ENCODE measurements at regions not wholly inside any gene's neighbourhood (a gene's known extent, or its start where the extent isn't known, plus 50 kb on each side); places are given as distances from the start of the nearest gene placed in this dataset.

GRCh38 chr6:1230281-1230680 lies 81.6 kb upstream of the FOXQ1 start (continued):
- TF ChIP-seq, protein P1, sequence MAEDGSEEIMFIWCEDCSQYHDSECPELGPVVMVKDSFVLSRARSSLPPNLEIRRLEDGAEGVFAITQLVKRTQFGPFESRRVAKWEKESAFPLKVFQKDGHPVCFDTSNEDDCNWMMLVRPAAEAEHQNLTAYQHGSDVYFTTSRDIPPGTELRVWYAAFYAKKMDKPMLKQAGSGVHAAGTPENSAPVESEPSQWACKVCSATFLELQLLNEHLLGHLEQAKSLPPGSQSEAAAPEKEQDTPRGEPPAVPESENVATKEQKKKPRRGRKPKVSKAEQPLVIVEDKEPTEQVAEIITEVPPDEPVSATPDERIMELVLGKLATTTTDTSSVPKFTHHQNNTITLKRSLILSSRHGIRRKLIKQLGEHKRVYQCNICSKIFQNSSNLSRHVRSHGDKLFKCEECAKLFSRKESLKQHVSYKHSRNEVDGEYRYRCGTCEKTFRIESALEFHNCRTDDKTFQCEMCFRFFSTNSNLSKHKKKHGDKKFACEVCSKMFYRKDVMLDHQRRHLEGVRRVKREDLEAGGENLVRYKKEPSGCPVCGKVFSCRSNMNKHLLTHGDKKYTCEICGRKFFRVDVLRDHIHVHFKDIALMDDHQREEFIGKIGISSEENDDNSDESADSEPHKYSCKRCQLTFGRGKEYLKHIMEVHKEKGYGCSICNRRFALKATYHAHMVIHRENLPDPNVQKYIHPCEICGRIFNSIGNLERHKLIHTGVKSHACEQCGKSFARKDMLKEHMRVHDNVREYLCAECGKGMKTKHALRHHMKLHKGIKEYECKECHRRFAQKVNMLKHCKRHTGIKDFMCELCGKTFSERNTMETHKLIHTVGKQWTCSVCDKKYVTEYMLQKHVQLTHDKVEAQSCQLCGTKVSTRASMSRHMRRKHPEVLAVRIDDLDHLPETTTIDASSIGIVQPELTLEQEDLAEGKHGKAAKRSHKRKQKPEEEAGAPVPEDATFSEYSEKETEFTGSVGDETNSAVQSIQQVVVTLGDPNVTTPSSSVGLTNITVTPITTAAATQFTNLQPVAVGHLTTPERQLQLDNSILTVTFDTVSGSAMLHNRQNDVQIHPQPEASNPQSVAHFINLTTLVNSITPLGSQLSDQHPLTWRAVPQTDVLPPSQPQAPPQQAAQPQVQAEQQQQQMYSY (CRISPR knock-in tag; IDR thresholded peaks at IDR 0.05), result no peak
- no peak for TF ChIP-seq ZSCAN29 (IDR thresholded peaks at IDR 0.05)

DNA sequence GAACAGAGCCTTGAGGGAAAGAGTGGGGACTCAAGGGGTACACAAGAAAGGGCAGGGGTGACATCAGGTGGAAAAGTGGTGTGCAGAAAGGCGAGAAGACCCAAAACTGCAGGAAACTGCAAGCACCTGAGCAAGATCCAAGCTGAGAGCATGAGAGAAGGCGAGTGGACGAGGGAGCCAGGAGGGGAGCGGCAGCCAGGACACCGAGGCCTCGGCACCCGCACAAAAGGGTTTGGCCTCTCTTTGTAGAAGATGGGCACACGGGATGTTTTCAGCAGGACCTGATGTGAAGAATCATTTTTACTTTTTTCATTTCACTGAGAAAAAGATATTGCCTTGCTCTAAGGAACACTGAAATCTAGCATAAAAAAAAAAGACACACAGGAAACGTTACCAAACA lies 82.1 kb upstream of the FOXQ1 start:
- POLR2A ChIA-PET, result no interaction called here
- H3K9me3 ChIP-seq (replicated peaks; ENCODE audit: control insufficient read depth, insufficient read depth, low read length), result no peaks in the 10 kb centered on the region
- H3K27me3 ChIP-seq (replicated peaks in 1 of 2; ENCODE audit: control insufficient read depth in 2 of 2, insufficient read depth in 2 of 2, low read length in 1 of 2), result peaks cover 0 to 3% of the 10 kb centered on the region in 2 experiments; a peak in 3 of 4 replicates
- no peak overlapping the region for H3K4me3 ChIP-seq
- in situ Hi-C loops (cut with MboI) (no loop called here), intact Hi-C loops (cut with micrococcal nuclease; ENCODE audit: unreplicated experiment) (no loop called here)
- H3K4me1 ChIP-seq (ENCODE audit: control insufficient read depth, insufficient read depth, low read length), result no peaks in the 10 kb centered on the region
- DNase-seq (ENCODE audit: low read depth, low spot score), result no peak
- no peak overlapping the region for H3K9ac ChIP-seq (ENCODE audit: control insufficient read depth, insufficient read depth, low read length)
- WGBS (ENCODE audit: insufficient coverage, insufficient replicate concordance, low lambda C conversion rate, missing lambda C conversion rate), result 47% methylated on average over 9 of the region's 9 CpGs
- no TSS peak for BruUV-seq (replicated peaks)
- no peak overlapping the region for H3K4me2 ChIP-seq (ENCODE audit: control insufficient read depth, insufficient read depth)
- no peak for TF ChIP-seq FOXM1 (IDR thresholded peaks at IDR 0.05; ENCODE audit: low read depth, low read length)
- SMC1A ChIA-PET (ENCODE audit: uncharacterized antibody, unreplicated experiment), result no interaction called here
- H3K36me3 ChIP-seq (ENCODE audit: control insufficient read depth in 2 of 2, insufficient read depth in 2 of 2, low read length in 1 of 2), result no peaks in the 10 kb centered on the region
- RAD21 ChIA-PET (ENCODE audit: unreplicated experiment), result no interaction called here
- H4K20me1 ChIP-seq (ENCODE audit: control insufficient read depth, insufficient read depth), result no peaks in the 10 kb centered on the region
- no peak for FAIRE-seq
- H3K79me2 ChIP-seq (ENCODE audit: control insufficient read depth, insufficient read depth, low read length), result no peaks in the 10 kb centered on the region
- H2AFZ ChIP-seq (ENCODE audit: control insufficient read depth, low read depth, low read length), result no peak overlapping the region
- no peak for ATAC-seq
- CTCF ChIA-PET, result no interaction called here
- no peak overlapping the region for H3K27ac ChIP-seq (ENCODE audit: control insufficient read depth, insufficient read depth)

Measured in GM12878 (cell line).